Superior temporal gyrus (tissue), 1 donor: ENCODE measurements at regions not wholly inside any gene's neighbourhood (a gene's known extent, or its start where the extent isn't known, plus 50 kb on each side); places are given as distances from the start of the nearest gene placed in this dataset.

Experiments
- DNase-seq: peaks from one replicate; pipeline ENCODE4 v3.0.0-alpha.2; 2016; ENCODE audit errors: extremely low spot score

DNA sequence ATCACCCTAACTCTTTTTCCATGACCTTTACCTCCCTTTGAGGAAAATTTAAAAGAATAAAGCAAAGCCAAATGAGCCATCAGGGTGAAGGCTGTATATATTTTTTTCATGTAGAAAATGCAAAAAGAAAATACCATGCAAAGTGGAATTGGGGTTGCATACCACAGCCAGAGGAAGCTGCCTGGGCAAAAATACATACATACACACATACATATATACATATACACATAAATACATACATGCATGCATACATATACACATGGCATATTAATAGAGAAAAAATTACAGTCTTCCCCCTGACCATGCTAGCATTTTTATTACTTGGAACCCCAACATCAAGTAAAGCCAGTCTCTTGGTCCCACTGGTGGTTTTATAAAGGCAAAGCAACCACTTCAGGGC is 63.7 kb upstream of the TMCO5A start:
- DNase-seq: no peak

DNA sequence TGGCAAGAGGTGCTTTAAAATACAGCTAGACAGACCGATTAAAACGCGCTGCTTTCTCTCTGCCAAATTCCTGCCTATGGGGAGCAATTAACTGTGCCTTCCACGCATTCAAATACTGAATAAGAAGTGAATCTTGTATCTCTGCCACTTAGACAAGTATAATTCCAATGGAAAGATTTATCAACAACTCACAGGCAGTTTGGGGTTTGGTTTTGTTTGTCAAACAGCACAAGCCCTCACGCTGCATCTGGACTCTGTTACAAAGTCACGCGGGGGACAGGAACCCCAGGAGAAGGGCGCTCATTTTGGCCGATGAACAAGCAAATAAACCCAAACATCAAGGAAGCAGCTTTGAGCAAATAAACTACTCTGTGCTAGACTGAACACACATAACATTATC is 61.8 kb upstream of the TMCO5A start:
- DNase-seq: no peak

DNA sequence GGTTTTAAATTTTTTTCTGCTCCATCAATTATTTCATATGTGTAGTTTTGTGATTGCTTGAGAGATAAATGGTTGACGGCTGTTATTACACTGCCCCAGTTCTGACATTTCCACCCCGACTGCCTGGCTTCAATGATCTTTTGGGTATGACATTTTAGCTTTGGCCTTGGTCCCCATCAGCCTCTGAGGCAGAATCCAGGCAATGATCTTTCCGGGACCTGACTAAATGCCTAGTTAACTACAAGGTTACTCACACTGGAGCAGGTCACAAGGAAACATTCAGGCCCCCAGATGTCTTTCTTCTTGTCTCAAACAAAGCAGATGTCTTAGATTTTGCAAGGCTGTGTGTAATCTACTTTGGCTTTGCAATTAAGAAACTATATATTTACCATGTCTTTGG is 61.1 kb upstream of the TMCO5A start:
- no peak for DNase-seq

DNA sequence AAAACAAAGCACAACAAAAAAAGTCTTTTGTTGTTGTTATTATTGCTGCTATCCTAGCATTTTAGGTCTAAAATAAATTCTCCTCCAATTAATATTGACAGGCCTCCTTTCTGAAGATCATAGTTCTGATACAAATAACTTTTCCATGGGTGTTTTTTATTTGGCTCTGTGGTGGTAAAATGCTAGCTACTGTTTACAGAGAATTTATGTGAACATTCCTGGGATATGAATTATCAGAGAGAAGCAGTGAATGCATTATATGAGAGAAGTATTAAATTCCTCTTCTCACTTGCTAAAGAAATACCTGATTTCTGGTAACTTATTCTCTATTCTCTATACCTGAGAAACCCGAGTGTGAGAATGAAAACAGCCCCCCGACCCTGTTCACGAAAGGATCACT is 57.5 kb upstream of the TMCO5A start:
- no peak for DNase-seq

DNA sequence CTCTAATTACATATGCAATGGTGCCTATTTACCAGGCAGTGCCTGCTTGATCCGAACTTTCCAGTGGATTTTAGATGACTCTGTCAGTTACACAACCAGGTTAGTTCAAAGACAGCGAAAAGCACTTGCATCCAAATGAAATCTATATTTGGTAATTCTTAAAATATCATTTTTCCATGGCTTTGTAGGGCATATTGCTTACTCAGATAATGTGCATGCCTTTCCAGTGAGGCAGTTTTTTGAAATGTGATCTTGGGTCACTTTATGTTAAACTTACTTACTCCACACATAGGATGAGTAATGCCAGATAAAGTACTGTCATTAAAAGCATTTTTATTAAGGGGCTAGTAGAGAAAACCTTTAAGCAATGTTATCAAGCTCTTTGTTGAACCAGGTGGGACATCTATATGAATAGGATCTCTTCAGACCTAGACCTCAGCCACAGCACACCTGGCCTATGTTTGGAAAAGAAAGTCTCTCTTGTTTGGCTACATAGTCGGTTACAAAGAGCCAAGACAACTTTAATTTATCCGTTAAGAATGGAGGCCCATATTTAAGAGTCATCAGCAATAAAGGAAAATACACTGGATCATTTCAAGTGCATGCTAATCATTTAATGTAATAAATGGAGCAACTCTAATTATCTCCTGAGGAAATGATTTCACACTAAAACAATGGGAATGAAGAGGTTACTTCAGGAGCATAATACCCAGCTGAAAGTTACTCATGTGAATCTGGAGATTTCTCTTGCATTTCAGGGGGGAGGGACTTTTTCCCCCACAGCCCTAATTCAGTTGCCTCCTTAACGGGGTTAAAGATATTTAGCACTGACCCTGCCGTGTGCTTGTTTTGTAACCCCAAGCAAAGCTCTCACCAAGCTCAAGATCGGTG is 56.3 kb upstream of the TMCO5A start:
- no peak for DNase-seq

DNA sequence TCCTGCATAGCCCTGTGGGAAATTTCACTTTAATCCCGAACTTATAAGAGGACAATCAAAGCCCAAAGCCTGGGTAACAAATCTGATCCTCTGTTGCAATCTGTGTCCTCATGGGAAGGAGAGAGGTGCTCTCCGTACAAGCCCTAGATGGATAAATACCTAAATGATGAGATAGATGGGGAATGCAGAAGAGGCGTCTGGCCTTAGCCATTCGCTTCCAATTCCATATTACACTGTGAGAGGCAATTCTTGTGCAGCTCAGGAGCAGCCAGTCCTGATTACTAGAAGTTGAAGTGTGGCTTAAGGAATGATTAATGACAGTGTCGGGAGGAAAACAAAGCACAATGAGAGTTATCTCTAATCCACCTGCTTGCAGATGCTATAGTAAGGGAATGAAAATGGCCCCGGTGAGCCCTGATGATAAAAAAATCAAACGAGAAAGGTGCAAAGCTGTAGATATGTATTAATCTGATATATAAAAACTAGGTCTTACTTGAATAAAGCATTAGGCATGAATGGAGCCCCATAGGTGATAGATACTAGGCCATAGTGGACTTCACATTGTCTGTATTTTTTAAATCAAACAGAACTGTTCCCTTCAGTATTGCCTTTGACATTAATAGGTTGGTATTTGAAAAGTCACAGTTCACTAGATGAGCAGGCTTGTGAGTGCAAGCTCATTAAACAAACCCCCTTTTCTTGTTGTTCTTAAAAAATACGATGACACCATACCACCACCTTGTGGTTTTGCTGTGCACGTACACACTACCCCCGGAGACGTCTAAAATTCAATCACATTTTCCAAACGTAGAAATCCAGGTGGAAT is 54.2 kb upstream of the TMCO5A start:
- peak; percentile 61 for DNase-seq

DNA sequence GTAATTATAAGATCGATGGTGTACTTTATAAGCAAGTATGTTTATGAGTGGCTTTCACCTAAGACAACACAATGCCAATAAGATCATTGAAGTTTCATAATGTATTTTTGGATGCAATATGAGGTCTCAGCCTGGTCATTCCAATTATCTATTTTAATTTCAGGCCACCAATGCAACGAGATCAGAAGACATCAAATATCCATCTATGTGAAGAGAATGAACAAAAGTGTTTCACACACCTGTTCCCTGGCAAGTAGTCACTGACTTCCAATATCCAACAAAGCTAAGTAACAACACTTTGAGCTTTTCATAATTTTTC is 53.6 kb upstream of the TMCO5A start:
- DNase-seq: no peak

DNA sequence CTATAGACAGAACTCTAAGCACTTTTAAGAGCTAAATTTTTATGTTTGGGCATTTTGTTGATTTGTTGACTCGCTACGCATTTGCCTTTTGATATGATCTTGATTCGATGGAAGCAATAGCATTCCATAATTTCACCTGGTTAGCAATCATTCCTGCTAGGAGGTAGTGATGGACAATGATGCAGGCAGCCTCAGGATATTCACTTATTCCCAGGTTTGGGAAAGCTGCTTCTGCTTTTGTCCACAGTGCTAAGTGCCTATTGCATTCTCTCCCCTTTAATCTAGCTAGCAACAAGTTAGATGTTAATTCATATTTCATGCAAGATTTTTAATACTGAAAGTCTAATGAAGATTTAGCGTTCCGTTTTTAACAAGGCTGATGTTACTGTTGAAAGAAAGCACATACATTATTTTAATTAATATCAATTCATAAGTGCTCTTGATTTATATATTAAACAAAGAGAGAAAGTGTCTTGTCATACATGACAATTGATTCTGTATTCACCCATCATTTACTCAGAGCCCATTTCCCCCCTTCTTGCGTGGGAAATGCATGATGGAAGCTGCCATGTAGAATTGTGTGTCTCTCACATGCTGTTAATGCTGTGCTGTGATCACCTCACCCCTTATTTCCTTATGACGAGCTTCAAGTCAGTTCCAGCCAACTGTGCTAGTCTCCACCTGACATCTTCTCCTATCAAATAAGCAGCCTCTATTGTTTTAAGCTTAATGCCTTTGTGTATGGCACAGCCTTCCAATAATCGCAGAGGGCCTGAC is 53.0 kb upstream of the TMCO5A start:
- DNase-seq: no peak

DNA sequence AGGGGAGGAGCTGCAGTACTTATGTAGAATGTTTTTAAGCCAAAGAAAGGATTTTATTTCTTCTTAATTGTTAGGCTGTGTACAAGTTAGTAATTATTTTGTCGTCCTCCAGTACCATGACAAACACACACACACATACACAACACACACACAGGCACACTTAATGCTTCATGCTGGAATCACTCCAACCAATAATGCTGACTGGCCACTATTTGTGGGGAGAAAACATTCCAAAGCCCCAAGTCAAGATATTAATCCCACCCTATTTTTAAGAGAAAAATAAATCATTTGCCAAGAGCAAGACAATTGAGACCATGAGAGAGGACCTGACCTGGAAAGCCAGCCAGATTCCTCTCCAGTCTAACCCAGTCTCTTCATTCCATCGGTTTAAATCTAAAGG is 51.8 kb upstream of the TMCO5A start:
- no peak for DNase-seq
